K562 (cell line): ENCODE measurements at regions not wholly inside any gene's neighbourhood (a gene's known extent, or its start where the extent isn't known, plus 50 kb on each side); places are given as distances from the start of the nearest gene placed in this dataset.

Source experiments
- RCOR1 ChIP-seq, 2 experiments: IDR thresholded peaks; 2 replicates each; pipeline ENCODE4 v1.6.1; 2012; ENCODE audit warnings: low read depth in 2 of 2, low read length in 2 of 2, borderline replicate concordance in 1 of 2, improper control_type of control experiment in 1 of 2
- TAF1 ChIP-seq: IDR thresholded peaks from 2 replicates; pipeline ENCODE4 v1.6.1; 2011; ENCODE audit warnings: mild to moderate bottlenecking, low read length, moderate library complexity; ENCODE audit not compliant: insufficient read depth, control insufficient read depth, severe bottlenecking; ENCODE audit errors: extremely low read depth
- TF ChIP-seq, protein P1 (sequence below): sonication (generic); formaldehyde crosslinking; IDR thresholded peaks from 2 replicates; pipeline ENCODE4 v1.8.1; 2023; ENCODE audit warnings: missing genetic modification reagents, mild to moderate bottlenecking, borderline replicate concordance

DNA sequence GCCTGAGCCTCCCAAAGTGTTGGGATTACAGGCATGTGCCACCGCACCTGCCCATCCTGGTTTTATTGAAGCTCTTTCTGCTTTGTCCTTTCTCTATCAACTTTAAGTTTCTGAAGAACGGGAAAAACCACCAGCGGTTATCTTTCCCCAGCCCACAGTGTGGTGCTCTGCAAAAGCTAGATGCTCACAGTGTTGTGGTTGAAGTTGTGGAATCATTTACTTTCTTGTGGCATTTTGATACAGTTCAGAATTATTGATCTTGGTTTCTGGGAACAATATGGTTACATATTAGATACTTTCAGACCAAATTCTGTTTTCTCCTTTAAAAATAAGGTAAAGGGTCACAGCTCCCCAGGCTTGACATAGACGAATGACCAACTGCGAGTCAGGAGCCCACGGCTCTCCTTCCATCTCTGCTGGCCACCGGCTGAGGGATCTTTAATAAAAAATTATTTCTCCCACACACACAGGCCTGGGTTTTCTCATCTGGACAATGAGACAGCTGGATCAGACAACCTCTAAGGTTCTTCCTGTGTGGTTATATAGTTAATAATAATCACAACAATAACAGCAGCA is 385.3 kb downstream of the SETD4 start:
- no peak for TF ChIP-seq RCOR1 (IDR thresholded peaks at IDR 0.05; ENCODE audit: borderline replicate concordance in 1 of 2, low read depth in 2 of 2, low read length in 2 of 2)
- TF ChIP-seq, protein P1, sequence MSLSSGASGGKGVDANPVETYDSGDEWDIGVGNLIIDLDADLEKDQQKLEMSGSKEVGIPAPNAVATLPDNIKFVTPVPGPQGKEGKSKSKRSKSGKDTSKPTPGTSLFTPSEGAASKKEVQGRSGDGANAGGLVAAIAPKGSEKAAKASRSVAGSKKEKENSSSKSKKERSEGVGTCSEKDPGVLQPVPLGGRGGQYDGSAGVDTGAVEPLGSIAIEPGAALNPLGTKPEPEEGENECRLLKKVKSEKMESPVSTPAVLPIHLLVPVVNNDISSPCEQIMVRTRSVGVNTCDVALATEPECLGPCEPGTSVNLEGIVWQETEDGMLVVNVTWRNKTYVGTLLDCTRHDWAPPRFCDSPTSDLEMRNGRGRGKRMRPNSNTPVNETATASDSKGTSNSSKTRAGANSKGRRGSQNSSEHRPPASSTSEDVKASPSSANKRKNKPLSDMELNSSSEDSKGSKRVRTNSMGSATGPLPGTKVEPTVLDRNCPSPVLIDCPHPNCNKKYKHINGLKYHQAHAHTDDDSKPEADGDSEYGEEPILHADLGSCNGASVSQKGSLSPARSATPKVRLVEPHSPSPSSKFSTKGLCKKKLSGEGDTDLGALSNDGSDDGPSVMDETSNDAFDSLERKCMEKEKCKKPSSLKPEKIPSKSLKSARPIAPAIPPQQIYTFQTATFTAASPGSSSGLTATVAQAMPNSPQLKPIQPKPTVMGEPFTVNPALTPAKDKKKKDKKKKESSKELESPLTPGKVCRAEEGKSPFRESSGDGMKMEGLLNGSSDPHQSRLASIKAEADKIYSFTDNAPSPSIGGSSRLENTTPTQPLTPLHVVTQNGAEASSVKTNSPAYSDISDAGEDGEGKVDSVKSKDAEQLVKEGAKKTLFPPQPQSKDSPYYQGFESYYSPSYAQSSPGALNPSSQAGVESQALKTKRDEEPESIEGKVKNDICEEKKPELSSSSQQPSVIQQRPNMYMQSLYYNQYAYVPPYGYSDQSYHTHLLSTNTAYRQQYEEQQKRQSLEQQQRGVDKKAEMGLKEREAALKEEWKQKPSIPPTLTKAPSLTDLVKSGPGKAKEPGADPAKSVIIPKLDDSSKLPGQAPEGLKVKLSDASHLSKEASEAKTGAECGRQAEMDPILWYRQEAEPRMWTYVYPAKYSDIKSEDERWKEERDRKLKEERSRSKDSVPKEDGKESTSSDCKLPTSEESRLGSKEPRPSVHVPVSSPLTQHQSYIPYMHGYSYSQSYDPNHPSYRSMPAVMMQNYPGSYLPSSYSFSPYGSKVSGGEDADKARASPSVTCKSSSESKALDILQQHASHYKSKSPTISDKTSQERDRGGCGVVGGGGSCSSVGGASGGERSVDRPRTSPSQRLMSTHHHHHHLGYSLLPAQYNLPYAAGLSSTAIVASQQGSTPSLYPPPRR, result no peak
- TF ChIP-seq TAF1, result no peak
